Testis (tissue), 2 donors: ENCODE measurements at regions not wholly inside any gene's neighbourhood (a gene's known extent, or its start where the extent isn't known, plus 50 kb on each side); places are given as distances from the start of the nearest gene placed in this dataset.
"Not testable (repeated sequence)": the region's sequence is repeated elsewhere in the genome, so short reads cannot be mapped to it uniquely, and the experiment has no call there.

ENCODE experiments used
- DNase-seq: peaks from one replicate; pipeline ENCODE4 v3.0.0-alpha.2; 2019
- H3K27ac ChIP-seq, 2 donors: fragments of 200-600 bp; sonication (generic); one replicate each; pipeline ENCODE4 v1.5.1; 2019
- H3K27me3 ChIP-seq: fragments of 200-600 bp; sonication (generic); one replicate; pipeline ENCODE4 v1.5.1; 2019
- H3K36me3 ChIP-seq: fragments of 200-600 bp; sonication (generic); one replicate; pipeline ENCODE4 v1.5.1; 2017; ENCODE audit warnings: low read depth; ENCODE audit errors: missing control alignments
- H3K4me1 ChIP-seq: fragments of 200-600 bp; sonication (generic); one replicate; pipeline ENCODE4 v1.5.1; 2019
- H3K4me3 ChIP-seq, 2 donors: fragments of 200-600 bp; sonication (generic); one replicate each; pipeline ENCODE4 v1.5.1; 2017 to 2019
- H3K9me3 ChIP-seq: fragments of 200-600 bp; sonication (generic); one replicate; pipeline ENCODE4 v1.5.1; 2017
- POLR2A ChIP-seq: fragments of 450-650 bp; IDR thresholded peaks from one replicate; pipeline ENCODE4 v1.6.1; 2017; ENCODE audit warnings: antibody characterized with exemption, mild to moderate bottlenecking, moderate library complexity
- WGBS, 2 donors: methylation state at CpG; one replicate each; pipeline ENCODE4 v1.1.5; 2018; 5-methylcytosine and 5-hydroxymethylcytosine counted together
- intact Hi-C: fragments of 100-400 bp; cut with DNase I; formaldehyde crosslinking; loops from one replicate; pipeline ENCODE4 v1.15.1; 2023; ENCODE audit warnings: low total_unique reads
- TF ChIP-seq, protein P1 (sequence below), 3 experiments: fragments of 450-650 bp in 2 of 3; fragments of 200-600 bp in 1 of 3; sonication (generic) in 1 of 3; IDR thresholded peaks; one replicate each; pipeline ENCODE4 v1.5.1; 2016 to 2019; ENCODE audit warnings: antibody characterized with exemption in 3 of 3, mild to moderate bottlenecking in 2 of 3, moderate library complexity in 1 of 3

DNA sequence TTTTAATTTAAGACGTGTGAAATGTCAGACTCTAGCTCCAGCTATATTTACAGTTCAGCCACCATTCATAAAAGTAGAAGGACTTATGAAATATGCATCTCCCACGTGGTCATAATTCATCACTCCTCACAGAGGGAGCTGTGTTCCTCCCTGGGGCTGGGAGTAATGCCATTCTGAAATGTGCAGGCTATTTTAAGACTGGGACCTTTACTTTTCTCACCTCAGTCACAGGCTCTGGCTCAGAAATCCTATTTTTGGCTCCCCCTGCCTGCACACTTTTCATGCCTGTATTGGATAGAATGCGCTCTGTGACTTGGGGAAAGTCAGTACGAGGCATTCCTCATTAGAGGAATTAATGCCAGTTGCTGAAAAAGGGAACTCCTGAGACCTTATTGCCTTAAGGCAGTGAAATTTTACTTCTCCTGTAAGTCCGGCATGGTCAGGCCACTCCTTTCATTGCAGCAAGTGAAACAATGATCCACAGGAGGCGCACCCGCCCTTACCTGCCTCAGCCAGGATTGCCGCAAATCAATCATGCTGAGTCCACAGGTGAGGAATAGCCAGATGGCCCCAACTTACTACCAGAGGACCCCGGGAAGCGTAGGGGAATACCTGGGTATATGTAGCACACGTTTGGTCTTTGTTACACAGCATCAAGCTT is 1133.2 kb upstream of the TMEM132C start:
- intact Hi-C loops = no loop called here
- Histone ChIP-seq H3K9me3 (no peaks in the 10 kb centered on the region), H3K4me3 (no peak overlapping the region), H3K4me1 (no peaks in the 10 kb centered on the region), H3K27me3 (no peaks in the 10 kb centered on the region), H3K36me3 (no peaks in the 10 kb centered on the region), H3K27ac (no peak overlapping the region)
- TF ChIP-seq, protein P1, sequence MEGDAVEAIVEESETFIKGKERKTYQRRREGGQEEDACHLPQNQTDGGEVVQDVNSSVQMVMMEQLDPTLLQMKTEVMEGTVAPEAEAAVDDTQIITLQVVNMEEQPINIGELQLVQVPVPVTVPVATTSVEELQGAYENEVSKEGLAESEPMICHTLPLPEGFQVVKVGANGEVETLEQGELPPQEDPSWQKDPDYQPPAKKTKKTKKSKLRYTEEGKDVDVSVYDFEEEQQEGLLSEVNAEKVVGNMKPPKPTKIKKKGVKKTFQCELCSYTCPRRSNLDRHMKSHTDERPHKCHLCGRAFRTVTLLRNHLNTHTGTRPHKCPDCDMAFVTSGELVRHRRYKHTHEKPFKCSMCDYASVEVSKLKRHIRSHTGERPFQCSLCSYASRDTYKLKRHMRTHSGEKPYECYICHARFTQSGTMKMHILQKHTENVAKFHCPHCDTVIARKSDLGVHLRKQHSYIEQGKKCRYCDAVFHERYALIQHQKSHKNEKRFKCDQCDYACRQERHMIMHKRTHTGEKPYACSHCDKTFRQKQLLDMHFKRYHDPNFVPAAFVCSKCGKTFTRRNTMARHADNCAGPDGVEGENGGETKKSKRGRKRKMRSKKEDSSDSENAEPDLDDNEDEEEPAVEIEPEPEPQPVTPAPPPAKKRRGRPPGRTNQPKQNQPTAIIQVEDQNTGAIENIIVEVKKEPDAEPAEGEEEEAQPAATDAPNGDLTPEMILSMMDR (IDR thresholded peaks at IDR 0.05) = no peak
- no peak for TF ChIP-seq POLR2A
- 75% methylated on average over 11 of the region's 11 CpGs for WGBS, 2 donors
- DNase-seq = no peak

DNA sequence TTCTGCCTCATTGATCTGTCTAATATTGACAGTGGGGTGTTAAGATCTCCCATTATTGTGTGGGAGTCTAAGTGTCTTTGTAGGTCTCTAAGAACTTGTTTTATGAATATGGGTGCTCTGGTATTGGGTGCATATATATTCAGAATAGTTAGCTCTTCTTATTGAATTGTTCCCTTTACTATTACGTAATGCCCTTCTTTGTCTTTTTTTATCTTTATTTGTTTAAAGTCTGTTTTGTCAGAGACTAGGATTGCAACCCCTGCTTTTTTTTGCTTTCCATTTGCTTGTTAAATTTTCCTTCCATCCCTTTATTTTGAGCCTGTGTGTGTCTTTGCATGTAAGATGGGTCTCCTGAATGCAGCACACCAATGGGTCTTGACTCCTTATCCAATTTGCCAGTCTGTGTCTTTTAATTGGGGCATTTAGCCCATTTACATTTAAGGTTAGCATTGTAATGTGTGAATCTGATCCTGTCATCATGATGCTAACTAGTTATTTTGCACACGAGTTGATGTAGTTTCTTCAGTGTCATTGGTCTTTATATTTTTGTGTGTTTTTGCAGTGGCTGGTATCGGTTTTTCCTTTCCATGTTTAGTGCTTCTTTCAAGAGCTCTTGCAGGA is 1126.0 kb upstream of the TMEM132C start:
- WGBS, 2 donors = 93 to 95% methylated on average over 3 of the region's 3 CpGs
- H3K9me3 ChIP-seq, H3K4me1 ChIP-seq, DNase-seq, intact Hi-C loops, H3K36me3 ChIP-seq, H3K4me3 ChIP-seq, H3K27me3 ChIP-seq, H3K27ac ChIP-seq: not testable (repeated sequence)

DNA sequence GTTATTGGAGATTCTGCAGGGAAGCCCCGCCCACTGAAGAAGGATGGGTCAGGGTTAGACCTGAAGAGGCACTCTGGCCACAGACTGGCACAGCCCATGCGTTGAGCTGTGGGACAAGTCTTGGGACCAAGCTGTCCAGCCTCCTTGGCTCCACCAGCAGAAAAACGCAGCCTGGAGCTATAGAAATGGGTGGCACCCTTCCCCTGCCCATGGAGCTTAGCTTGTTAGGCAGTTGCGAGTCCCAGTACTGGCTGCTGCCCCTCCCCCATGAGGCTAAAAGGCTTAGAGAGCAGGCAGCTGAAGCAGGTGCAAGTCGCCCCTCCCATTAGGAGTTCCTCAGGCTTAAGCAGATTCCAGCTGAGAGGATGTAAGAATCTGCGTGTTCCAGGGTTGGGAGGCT is 1124.0 kb upstream of the TMEM132C start:
- 90 to 95% methylated on average over 2 to 6 of the region's 6 CpGs for WGBS, 2 donors
- Histone ChIP-seq H3K36me3 (no peaks in the 10 kb centered on the region), H3K4me3 (no peak overlapping the region), H3K27ac (no peak overlapping the region), H3K4me1 (peaks cover 8% of the 10 kb centered on the region), H3K27me3 (no peaks in the 10 kb centered on the region), H3K9me3 (no peaks in the 10 kb centered on the region)
- intact Hi-C loops = no loop called here
- TF ChIP-seq POLR2A = no peak
- TF ChIP-seq, protein P1 (IDR thresholded peaks at IDR 0.05) = no peak
- DNase-seq = no peak

DNA sequence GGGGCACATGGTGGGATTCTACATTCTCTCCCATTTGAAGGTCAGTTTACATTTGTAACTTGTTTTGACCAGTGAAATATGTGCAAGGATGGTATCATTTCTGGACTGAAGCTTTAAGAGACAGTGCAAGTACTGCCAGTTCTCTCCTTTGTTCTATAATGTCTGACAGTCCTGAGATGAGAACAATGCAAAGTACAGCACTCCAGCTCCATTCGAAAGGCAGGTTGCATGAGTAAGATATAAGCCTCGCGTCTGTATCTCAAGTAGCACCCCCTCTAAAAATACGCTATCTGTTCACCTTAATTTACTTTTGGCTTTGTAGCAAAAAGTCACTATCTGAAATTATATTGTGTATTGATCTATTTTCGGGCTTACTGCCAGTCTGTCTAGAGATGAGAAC is 1122.2 kb upstream of the TMEM132C start:
- H3K27me3 ChIP-seq = no peaks in the 10 kb centered on the region
- H3K9me3 ChIP-seq = no peaks in the 10 kb centered on the region
- H3K27ac ChIP-seq = no peak overlapping the region
- WGBS, 2 donors = 61 to 71% methylated on average over 5 of the region's 5 CpGs
- no peak overlapping the region for H3K4me3 ChIP-seq
- no peak for TF ChIP-seq POLR2A
- TF ChIP-seq, protein P1 (IDR thresholded peaks at IDR 0.05) = no peak
- no peaks in the 10 kb centered on the region for H3K36me3 ChIP-seq
- DNase-seq = no peak
- peaks cover 8% of the 10 kb centered on the region for H3K4me1 ChIP-seq
- intact Hi-C loops = no loop called here

DNA sequence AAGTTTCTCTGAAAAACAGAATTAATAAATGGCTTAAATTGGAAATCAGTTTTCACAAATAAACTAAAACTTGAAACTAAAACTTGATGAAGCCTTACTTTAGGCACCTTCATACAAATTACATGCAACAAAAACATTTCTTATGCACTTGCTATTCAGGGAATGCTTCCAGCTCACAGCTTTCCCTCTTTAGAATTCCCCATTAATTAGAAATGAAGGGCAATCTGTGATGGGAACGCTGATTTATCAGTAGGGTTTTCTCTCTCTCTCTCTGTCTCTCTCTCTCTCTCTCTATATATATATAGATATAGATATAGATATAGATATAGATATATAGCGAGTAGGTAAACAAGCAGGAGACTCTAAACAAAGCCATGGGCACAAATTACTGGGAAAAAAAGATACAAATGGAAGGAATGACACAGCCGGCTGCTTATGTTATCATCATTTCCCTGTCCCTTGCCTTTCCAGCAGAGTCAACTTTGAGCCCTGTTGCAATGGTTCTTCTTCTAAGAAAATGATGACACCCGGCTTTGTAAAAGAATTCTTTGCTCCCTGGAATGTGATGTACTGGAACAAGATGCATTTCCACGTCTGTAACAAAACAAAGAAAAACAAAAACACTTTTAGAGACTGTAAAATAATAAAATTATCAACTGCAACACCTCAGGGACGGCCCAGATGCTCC is 1121.6 kb upstream of the TMEM132C start:
- intact Hi-C loops = no loop called here
- H3K27ac ChIP-seq = peak overlapping the region; percentile 45 to 73
- no peaks in the 10 kb centered on the region for H3K9me3 ChIP-seq
- H3K27me3 ChIP-seq = no peaks in the 10 kb centered on the region
- peaks cover 8% of the 10 kb centered on the region for H3K4me1 ChIP-seq
- TF ChIP-seq, protein P1 (IDR thresholded peaks at IDR 0.05) = no peak
- no peak for TF ChIP-seq POLR2A
- H3K4me3 ChIP-seq = peak overlapping the region; percentile 68 to 76
- no peaks in the 10 kb centered on the region for H3K36me3 ChIP-seq
- WGBS, 2 donors = 17 to 25% methylated on average over 6 of the region's 6 CpGs
- no peak for DNase-seq
